ENCODE measurements at regions not wholly inside any gene's neighbourhood (a gene's known extent, or its start where the extent isn't known, plus 50 kb on each side); places are given as distances from the start of the nearest gene placed in this dataset.

DNA sequence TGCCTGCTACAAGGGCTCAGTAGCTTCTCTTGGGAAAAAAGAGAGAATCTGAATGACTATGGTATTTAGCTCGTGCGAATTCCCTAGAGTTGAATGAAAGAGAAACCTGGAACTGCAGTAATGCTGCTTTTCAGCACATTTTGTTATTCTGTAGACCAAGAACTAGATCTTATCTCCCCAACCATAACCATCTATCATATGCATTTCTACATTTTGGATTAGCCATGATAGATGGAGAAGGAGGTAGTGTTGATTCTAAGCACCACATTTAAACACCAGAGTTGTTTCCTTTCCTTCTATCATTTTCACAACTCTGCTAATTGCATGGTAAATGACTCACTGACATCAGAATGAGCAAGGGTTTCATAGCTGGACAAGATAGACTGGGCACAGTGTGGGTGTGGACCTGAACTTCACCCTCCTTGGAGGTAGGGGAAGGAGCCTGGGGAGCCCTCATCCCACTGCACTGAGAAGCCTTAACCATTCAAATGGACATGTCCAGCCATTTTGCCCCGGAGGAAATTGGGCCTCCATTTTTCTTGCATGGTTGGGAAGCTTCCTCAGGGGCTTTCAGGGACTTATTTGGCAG, 55.3 kb upstream of the BMPER start:
- TF ChIP-seq POLR2AphosphoS5 (IDR thresholded peaks at IDR 0.05; ENCODE audit: low read depth, low read length) = no peak
- TF ChIP-seq REST (IDR thresholded peaks at IDR 0.05; ENCODE audit: insufficient read depth in 1 of 2, low read depth in 2 of 2, low read length in 2 of 2) = no peak
- TF ChIP-seq SIN3A (IDR thresholded peaks at IDR 0.05; ENCODE audit: borderline replicate concordance, insufficient read depth, low read length) = no peak
- no peak for TF ChIP-seq TAF1 (IDR thresholded peaks at IDR 0.05; ENCODE audit: borderline replicate concordance, insufficient read depth, low read length)

Data from PFSK-1 (cell line).